Hepatocyte (in vitro differentiated cells): ENCODE measurements at regions not wholly inside any gene's neighbourhood (a gene's known extent, or its start where the extent isn't known, plus 50 kb on each side); places are given as distances from the start of the nearest gene placed in this dataset.

Source experiments
- CTCF ChIP-seq: fragments of 200-600 bp; sonication (generic); IDR thresholded peaks from 2 replicates; pipeline ENCODE4 v1.5.1; 2016; ENCODE audit warnings: antibody characterized with exemption, mild to moderate bottlenecking; ENCODE audit not compliant: poor library complexity
- EZH2 ChIP-seq: fragments of 200-600 bp; sonication (generic); IDR thresholded peaks from 2 replicates; pipeline ENCODE4 v1.6.1; 2016; ENCODE audit warnings: antibody characterized with exemption, mild to moderate bottlenecking, borderline replicate concordance
- EZH2phosphoT487 ChIP-seq: fragments of 200-600 bp; sonication (generic); IDR thresholded peaks from one replicate; pipeline ENCODE4 v1.6.1; 2018; ENCODE audit warnings: antibody characterized with exemption, mild to moderate bottlenecking, low read depth, moderate library complexity; ENCODE audit not compliant: unreplicated experiment, severe bottlenecking

DNA sequence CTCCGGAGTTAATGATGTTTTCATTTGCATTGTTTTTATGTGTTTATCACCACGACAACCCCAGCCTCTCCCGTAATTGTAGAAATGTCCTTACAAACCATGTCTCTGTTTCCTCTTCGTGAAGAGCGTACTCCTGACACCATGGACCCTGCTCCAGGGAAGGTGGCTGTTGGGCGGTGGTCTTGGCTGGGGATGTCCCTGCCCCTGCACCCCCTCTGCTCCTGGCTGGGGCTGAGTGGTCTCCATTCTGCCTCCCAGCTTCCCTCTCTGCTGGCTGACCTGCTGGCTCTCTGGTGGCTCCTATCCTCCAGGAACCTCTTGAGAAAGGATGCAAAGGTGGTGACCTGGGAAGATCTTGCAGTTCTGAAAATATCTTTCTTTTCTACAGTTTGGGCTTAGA is 81.1 kb downstream of the ASB1 start:
- no peak for TF ChIP-seq EZH2
- no peak for TF ChIP-seq CTCF
- no peak for TF ChIP-seq EZH2phosphoT487
